Cardiac muscle cell (in vitro differentiated cells and primary cell): ENCODE measurements at regions not wholly inside any gene's neighbourhood (a gene's known extent, or its start where the extent isn't known, plus 50 kb on each side); places are given as distances from the start of the nearest gene placed in this dataset.

Source experiments
- DNase-seq, 2 donors: peaks; one replicate each; pipeline versions ENCODE4 v3.0.0 to v3.0.0-alpha.2; 2010 to 2017; ENCODE audit warnings: low read depth in 1 of 2, low spot score in 1 of 2
- H3K27ac ChIP-seq: fragments of 200-600 bp; sonication (generic); 2 replicates; pipeline ENCODE4 v1.5.1; 2016
- H3K27me3 ChIP-seq: fragments of 200-600 bp; sonication (generic); 2 replicates; pipeline ENCODE4 v1.6.0; 2016; ENCODE audit warnings: control low read depth
- H3K36me3 ChIP-seq: fragments of 200-600 bp; sonication (generic); 2 replicates; pipeline ENCODE4 v1.5.1; 2016; ENCODE audit warnings: control low read depth
- H3K4me1 ChIP-seq: fragments of 200-600 bp; sonication (generic); 2 replicates; pipeline ENCODE4 v1.8.1; 2017; ENCODE audit warnings: low read depth, mild to moderate bottlenecking, mixed run types
- H3K4me3 ChIP-seq: fragments of 200-600 bp; sonication (generic); 2 replicates; pipeline ENCODE4 v1.5.1; 2016; ENCODE audit warnings: mild to moderate bottlenecking
- H3K9me3 ChIP-seq: fragments of 200-600 bp; sonication (generic); 2 replicates; pipeline ENCODE4 v1.5.1; 2017; ENCODE audit warnings: low read depth, mild to moderate bottlenecking, control low read depth
- TF ChIP-seq, protein P1 (sequence below): IDR thresholded peaks from 2 replicates; pipeline ENCODE4 v1.5.1; 2012; ENCODE audit warnings: low read depth, mild to moderate bottlenecking, low read length

DNA sequence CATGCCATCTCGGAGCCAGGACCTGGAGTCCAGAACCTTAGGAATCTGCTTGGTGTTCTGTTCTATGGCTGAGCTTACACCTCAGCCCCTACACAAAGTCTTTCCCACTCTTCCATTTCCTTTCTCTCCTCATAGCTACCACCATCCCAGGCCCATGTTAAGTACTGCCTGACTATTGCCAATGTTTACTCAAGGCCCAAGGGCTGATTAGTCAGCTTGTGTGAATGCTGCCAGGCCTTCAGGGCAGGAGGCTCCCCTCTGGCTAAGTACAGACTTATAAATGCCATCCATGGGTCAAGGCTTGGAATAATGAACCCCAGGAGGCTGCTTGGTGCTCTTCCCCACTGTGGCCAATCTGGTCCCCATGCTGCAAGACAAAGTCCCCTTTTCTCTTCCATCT, 411.6 kb upstream of the MAGEB18 start:
- TF ChIP-seq, protein P1, sequence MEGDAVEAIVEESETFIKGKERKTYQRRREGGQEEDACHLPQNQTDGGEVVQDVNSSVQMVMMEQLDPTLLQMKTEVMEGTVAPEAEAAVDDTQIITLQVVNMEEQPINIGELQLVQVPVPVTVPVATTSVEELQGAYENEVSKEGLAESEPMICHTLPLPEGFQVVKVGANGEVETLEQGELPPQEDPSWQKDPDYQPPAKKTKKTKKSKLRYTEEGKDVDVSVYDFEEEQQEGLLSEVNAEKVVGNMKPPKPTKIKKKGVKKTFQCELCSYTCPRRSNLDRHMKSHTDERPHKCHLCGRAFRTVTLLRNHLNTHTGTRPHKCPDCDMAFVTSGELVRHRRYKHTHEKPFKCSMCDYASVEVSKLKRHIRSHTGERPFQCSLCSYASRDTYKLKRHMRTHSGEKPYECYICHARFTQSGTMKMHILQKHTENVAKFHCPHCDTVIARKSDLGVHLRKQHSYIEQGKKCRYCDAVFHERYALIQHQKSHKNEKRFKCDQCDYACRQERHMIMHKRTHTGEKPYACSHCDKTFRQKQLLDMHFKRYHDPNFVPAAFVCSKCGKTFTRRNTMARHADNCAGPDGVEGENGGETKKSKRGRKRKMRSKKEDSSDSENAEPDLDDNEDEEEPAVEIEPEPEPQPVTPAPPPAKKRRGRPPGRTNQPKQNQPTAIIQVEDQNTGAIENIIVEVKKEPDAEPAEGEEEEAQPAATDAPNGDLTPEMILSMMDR = no peak
- Histone ChIP-seq H3K27ac (no peak overlapping the region), H3K4me3 (no peak overlapping the region), H3K36me3 (no peaks in the 10 kb centered on the region), H3K27me3 (no peaks in the 10 kb centered on the region), H3K4me1 (no peaks in the 10 kb centered on the region), H3K9me3 (no peaks in the 10 kb centered on the region)
- DNase-seq = no peak

DNA sequence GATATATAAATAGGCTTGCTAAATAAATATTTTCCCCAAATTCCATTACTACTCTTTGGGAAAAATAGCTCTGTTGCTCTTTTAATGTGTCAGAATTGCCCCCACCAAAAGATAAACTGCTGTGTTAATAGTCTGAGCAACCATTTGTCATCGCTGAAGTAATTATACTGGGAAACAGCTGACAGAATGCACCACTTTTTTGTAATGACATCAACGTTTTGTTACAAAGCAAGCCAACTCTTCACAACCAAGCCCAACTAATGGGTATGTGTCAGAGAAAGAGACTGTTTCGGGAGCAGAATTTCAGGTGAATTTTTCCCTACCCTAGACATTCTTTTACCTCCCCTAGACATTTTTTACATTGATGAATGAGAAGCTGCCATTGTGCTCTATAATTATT, 405.0 kb upstream of the MAGEB18 start:
- no peak overlapping the region for H3K27ac ChIP-seq
- TF ChIP-seq, protein P1 = no peak
- H3K9me3 ChIP-seq = no peaks in the 10 kb centered on the region
- H3K36me3 ChIP-seq = no peaks in the 10 kb centered on the region
- no peak overlapping the region for H3K4me3 ChIP-seq
- no peak for DNase-seq
- no peaks in the 10 kb centered on the region for H3K4me1 ChIP-seq
- H3K27me3 ChIP-seq = no peaks in the 10 kb centered on the region

DNA sequence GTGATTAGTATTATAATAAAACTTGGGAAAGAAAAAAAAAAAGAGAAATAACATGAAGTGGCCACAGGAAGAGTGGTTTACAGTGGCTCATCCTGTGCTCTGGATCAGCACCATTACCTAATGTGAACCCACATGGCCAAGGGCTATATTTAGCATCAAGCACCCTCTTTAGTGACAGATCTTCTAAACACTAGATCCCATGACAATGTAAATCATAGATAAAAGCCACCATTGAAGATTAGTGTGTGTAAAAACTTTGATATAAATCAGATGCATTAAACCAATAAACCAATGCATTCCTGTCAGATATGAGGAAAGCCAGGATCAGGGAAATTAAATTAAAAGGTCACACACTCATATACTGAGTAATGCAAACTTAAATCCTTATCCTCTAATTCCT, 400.6 kb upstream of the MAGEB18 start:
- no peaks in the 10 kb centered on the region for H3K36me3 ChIP-seq
- no peak overlapping the region for H3K4me3 ChIP-seq
- no peak for DNase-seq
- H3K27me3 ChIP-seq = no peaks in the 10 kb centered on the region
- no peaks in the 10 kb centered on the region for H3K4me1 ChIP-seq
- no peaks in the 10 kb centered on the region for H3K9me3 ChIP-seq
- H3K27ac ChIP-seq = no peak overlapping the region
- TF ChIP-seq, protein P1 = no peak

DNA sequence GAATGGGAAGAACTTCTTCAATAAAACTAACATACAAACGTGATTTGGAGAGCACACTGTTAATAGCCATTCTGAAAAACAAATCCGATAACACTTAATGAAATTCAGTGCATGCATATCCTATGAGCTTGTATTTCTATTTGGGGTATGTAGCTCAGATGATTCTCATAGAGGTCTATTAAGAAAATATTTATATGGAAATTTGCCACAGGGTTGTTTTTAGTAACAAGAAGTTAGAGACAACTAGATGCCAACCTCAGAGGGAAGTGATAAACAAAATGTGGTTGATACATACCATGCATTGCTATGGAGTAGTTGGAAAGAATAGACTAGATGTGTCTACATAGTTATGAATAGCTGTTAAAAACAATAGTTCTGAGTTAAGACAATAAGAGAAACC, 395.8 kb upstream of the MAGEB18 start:
- Histone ChIP-seq H3K36me3 (no peaks in the 10 kb centered on the region), H3K4me1 (no peaks in the 10 kb centered on the region), H3K4me3 (no peak overlapping the region), H3K27ac (no peak overlapping the region), H3K9me3 (no peaks in the 10 kb centered on the region), H3K27me3 (no peaks in the 10 kb centered on the region)
- TF ChIP-seq, protein P1 = no peak
- DNase-seq = no peak

DNA sequence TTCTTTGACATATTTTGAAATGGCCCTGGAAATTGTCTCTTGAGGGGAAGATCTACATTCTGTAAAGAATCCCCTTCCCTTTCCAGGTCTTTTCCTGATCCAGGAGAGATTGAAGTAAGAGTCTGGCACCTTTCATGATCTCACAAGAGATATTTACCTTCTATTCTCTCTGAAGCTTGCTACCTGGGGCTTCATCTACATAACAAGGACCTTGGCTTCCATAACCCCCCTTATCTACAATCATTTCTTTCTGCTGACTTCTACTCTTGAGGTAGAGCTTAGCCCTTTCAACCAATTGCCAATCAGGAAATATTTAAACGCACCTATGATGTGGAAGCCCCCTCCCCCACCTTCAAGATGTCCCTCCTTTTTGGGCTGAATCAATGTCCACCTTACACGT, 383.7 kb upstream of the MAGEB18 start:
- Histone ChIP-seq H3K27ac (no peak overlapping the region), H3K9me3 (no peaks in the 10 kb centered on the region), H3K36me3 (no peaks in the 10 kb centered on the region), H3K27me3 (no peaks in the 10 kb centered on the region), H3K4me1 (no peaks in the 10 kb centered on the region), H3K4me3 (no peak overlapping the region)
- DNase-seq = no peak
- TF ChIP-seq, protein P1 = no peak

DNA sequence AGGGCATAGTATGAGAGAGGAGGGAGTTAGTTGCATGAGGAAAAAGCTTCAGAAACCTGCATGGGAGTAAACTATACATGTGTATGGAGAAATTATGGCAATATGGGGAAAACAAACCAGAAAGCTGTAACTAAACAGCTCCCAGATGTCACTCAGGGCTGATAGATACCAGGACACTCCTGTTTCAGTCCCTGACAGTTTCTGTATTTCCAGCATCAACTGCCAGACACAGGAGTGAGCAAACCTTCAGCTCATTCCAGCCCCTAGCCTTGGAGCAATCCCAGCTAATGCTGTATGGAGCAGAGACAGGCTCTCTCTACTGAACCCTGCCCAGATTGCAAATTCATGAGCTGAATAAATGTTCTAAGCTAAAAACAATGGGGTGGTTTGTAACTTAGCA, 382.9 kb upstream of the MAGEB18 start:
- Histone ChIP-seq H3K4me3 (no peak overlapping the region), H3K36me3 (no peaks in the 10 kb centered on the region), H3K27ac (no peak overlapping the region), H3K9me3 (no peaks in the 10 kb centered on the region), H3K4me1 (no peaks in the 10 kb centered on the region), H3K27me3 (no peaks in the 10 kb centered on the region)
- TF ChIP-seq, protein P1 = no peak
- no peak for DNase-seq
